Esophagus muscularis mucosa (tissue), 4 donors: ENCODE measurements at regions not wholly inside any gene's neighbourhood (a gene's known extent, or its start where the extent isn't known, plus 50 kb on each side); places are given as distances from the start of the nearest gene placed in this dataset.

Experiments used
- EP300 ChIP-seq: sonication (generic); formaldehyde crosslinking; IDR thresholded peaks from one replicate; pipeline ENCODE4 v1.6.1; 2017; ENCODE audit warnings: antibody characterized with exemption
- POLR2A ChIP-seq: fragments of 450-650 bp; IDR thresholded peaks from one replicate; pipeline ENCODE4 v1.6.1; 2017; ENCODE audit warnings: antibody characterized with exemption, moderate library complexity, mild to moderate bottlenecking, low read depth
- TF ChIP-seq, protein P1 (sequence below), 3 experiments: fragments of 200-600 bp in 2 of 3; fragments of 450-650 bp in 1 of 3; sonication (generic) in 2 of 3; IDR thresholded peaks; one replicate each; pipeline ENCODE4 v1.5.1; 2017 to 2019; ENCODE audit warnings: antibody characterized with exemption in 3 of 3, mild to moderate bottlenecking in 2 of 3, moderate library complexity in 1 of 3

DNA sequence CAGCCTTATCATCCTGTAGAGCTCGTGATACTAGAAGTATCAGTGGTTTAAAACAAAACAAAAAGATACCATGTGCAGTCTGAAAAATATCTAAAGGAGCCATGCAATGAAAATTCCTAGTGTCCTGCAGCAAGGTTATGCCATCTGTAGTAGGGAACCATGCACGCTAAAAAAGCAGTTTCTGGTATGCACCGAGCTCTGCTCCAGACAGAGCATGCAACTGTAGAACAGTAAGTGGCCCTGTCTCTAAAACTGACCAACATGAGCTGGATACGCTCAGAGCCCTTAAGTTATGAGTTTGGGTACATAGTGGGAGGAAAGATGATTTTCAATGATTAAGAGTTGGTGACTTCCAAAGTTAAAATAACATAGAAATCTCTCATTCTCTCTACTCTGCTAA lies 159.3 kb upstream of the ADAMTS5 start:
- TF ChIP-seq POLR2A: no peak
- TF ChIP-seq, protein P1, sequence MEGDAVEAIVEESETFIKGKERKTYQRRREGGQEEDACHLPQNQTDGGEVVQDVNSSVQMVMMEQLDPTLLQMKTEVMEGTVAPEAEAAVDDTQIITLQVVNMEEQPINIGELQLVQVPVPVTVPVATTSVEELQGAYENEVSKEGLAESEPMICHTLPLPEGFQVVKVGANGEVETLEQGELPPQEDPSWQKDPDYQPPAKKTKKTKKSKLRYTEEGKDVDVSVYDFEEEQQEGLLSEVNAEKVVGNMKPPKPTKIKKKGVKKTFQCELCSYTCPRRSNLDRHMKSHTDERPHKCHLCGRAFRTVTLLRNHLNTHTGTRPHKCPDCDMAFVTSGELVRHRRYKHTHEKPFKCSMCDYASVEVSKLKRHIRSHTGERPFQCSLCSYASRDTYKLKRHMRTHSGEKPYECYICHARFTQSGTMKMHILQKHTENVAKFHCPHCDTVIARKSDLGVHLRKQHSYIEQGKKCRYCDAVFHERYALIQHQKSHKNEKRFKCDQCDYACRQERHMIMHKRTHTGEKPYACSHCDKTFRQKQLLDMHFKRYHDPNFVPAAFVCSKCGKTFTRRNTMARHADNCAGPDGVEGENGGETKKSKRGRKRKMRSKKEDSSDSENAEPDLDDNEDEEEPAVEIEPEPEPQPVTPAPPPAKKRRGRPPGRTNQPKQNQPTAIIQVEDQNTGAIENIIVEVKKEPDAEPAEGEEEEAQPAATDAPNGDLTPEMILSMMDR (IDR thresholded peaks at IDR 0.05): no peak
- TF ChIP-seq EP300: no peak
